Prostate gland (tissue), 2 donors: ENCODE measurements at regions not wholly inside any gene's neighbourhood (a gene's known extent, or its start where the extent isn't known, plus 50 kb on each side); places are given as distances from the start of the nearest gene placed in this dataset.

Experiments
- CTCF ChIP-seq, 4 experiments: fragments of 200-600 bp in 2 of 4; fragments of 450-650 bp in 2 of 4; sonication (generic) in 2 of 4; IDR thresholded peaks; 1 replicate in 3 of 4; 2 replicates in 1 of 4; pipeline ENCODE4 v1.5.1; 2016 to 2019; ENCODE audit warnings: antibody characterized with exemption in 4 of 4, mild to moderate bottlenecking in 2 of 4, moderate library complexity in 2 of 4
- POLR2AphosphoS5 ChIP-seq: sonication (generic); formaldehyde crosslinking; IDR thresholded peaks from one replicate; pipeline ENCODE4 v1.6.1; 2017; ENCODE audit warnings: antibody characterized with exemption

DNA sequence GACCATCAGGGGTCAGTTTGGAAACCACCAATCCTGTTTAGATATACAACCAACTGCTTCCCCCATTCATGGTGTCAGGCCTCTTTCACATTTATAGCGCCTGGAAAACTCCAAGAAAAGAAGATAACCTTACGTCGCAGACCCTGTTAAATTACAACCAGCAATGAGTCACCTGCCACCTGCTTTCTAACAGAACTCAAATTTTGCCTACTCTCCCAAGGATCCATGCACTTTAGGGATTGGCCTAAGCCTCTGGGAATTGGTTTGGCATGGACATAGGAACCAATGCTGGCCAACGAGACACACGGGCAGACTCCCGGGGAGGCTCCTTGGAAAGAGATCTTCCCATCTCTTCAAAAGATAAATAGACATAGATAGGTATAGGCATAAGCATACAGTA, 87.0 kb downstream of the FEM1C start:
- TF ChIP-seq CTCF (IDR thresholded peaks at IDR 0.05), result no peak
- no peak for TF ChIP-seq POLR2AphosphoS5
